A549 (cell line): ENCODE measurements at regions not wholly inside any gene's neighbourhood (a gene's known extent, or its start where the extent isn't known, plus 50 kb on each side); places are given as distances from the start of the nearest gene placed in this dataset.

ENCODE experiments used
- CTCF ChIP-seq: fragments of >200 bp; sonication (Bioruptor Twin); formaldehyde crosslinking; IDR thresholded peaks from 3 replicates; pipeline ENCODE4 v1.5.1; 2016
- HEYL ChIP-seq: fragments of 250-450 bp; sonication (Bioruptor Pico); IDR thresholded peaks from 2 replicates; pipeline ENCODE4 v1.8.0; 2021; ENCODE audit warnings: mild to moderate bottlenecking, moderate library complexity
- POLR2A ChIP-seq: IDR thresholded peaks from 2 replicates; pipeline ENCODE4 v1.6.1; 2012; ENCODE audit warnings: mild to moderate bottlenecking, low read length
- POLR2AphosphoS2 ChIP-seq: conservative IDR thresholded peaks from 2 replicates; pipeline ENCODE4 v1.6.1; 2012; ENCODE audit warnings: low read length, improper control_type of control experiment, inconsistent platforms
- SMC3 ChIP-seq: fragments of >200 bp; sonication (Bioruptor Twin); formaldehyde crosslinking; IDR thresholded peaks from 3 replicates; pipeline ENCODE4 v1.6.1; 2018; ENCODE audit warnings: inconsistent platforms
- ZC3H11A ChIP-seq: fragments of 450-650 bp; IDR thresholded peaks from 2 replicates; pipeline ENCODE4 v1.6.1; 2014; ENCODE audit warnings: antibody characterized with exemption, mild to moderate bottlenecking

- no peak for TF ChIP-seq POLR2AphosphoS2
- TF ChIP-seq ZC3H11A, result no peak
- TF ChIP-seq CTCF, result no peak
- no peak for TF ChIP-seq SMC3
- no peak for TF ChIP-seq POLR2A
- no peak for TF ChIP-seq HEYL (CRISPR knock-in tag)
Observed at GRCh38 chr2:103594823-103595222, 833.0 kb downstream of the TMEM182 start.
